ENCODE measurements at regions not wholly inside any gene's neighbourhood (a gene's known extent, or its start where the extent isn't known, plus 50 kb on each side); places are given as distances from the start of the nearest gene placed in this dataset.

GRCh38 chr15:55014391-55015092 lies 182.2 kb downstream of the RSL24D1 start:
- TF ChIP-seq PATZ1 (CRISPR knock-in tag; IDR thresholded peaks at IDR 0.05; ENCODE audit: borderline replicate concordance) (no peak), TCF4 (CRISPR knock-in tag; IDR thresholded peaks at IDR 0.05; ENCODE audit: borderline replicate concordance) (no peak), OSR1 (CRISPR knock-in tag; IDR thresholded peaks at IDR 0.05) (no peak)

All from SK-N-SH treated with all-trans-retinoic acid at 6 μM for 48 hours (cell line).